Mesendoderm (in vitro differentiated cells): ENCODE measurements at regions not wholly inside any gene's neighbourhood (a gene's known extent, or its start where the extent isn't known, plus 50 kb on each side); places are given as distances from the start of the nearest gene placed in this dataset.

Experiments used
- DNase-seq: peaks from one replicate; pipeline ENCODE4 v3.0.0; 2013
- H2AK5ac ChIP-seq: 2 replicates; pipeline ENCODE4 v1.6.1; 2013; ENCODE audit warnings: low read length, inconsistent platforms
- H2BK120ac ChIP-seq: 2 replicates; pipeline ENCODE4 v1.6.1; 2013; ENCODE audit warnings: low read depth, mild to moderate bottlenecking, low read length, moderate library complexity, mixed read lengths
- H2BK15ac ChIP-seq: replicated peaks from 2 replicates; pipeline ENCODE4 v1.6.1; 2013; ENCODE audit warnings: low read depth, mild to moderate bottlenecking, moderate library complexity
- H2BK5ac ChIP-seq: 2 replicates; pipeline ENCODE4 v1.6.1; 2013; ENCODE audit warnings: low read length, inconsistent platforms
- H3K18ac ChIP-seq: 2 replicates; pipeline ENCODE4 v1.6.1; 2013; ENCODE audit warnings: mild to moderate bottlenecking, low read length, mixed read lengths
- H3K23ac ChIP-seq: one replicate; pipeline ENCODE4 v1.6.1; 2013; ENCODE audit warnings: low read length
- H3K27ac ChIP-seq: 2 replicates; pipeline ENCODE4 v1.5.1; 2013; ENCODE audit warnings: low read depth, mild to moderate bottlenecking, inconsistent platforms, low read length, moderate library complexity
- H3K27me3 ChIP-seq: 2 replicates; pipeline ENCODE4 v1.6.1; 2013; ENCODE audit warnings: low read length, control low read depth, mild to moderate bottlenecking, inconsistent platforms; ENCODE audit not compliant: insufficient read depth, poor library complexity
- H3K36me3 ChIP-seq: 2 replicates; pipeline ENCODE4 v1.6.1; 2013; ENCODE audit warnings: low read length, inconsistent platforms; ENCODE audit not compliant: control insufficient read depth, insufficient read depth
- H3K4ac ChIP-seq: one replicate; pipeline ENCODE4 v1.6.1; 2013; ENCODE audit warnings: low read depth, mild to moderate bottlenecking, low read length, moderate library complexity
- H3K4me1 ChIP-seq: 2 replicates; pipeline ENCODE4 v1.6.1; 2013; ENCODE audit warnings: low read depth, low read length, inconsistent platforms; ENCODE audit not compliant: control insufficient read depth
- H3K4me2 ChIP-seq: 2 replicates; pipeline ENCODE4 v1.6.1; 2013; ENCODE audit warnings: low read length
- H3K4me3 ChIP-seq: 2 replicates; pipeline ENCODE4 v1.5.1; 2013; ENCODE audit warnings: mild to moderate bottlenecking, low read length
- H3K56ac ChIP-seq: one replicate; pipeline ENCODE4 v1.6.1; 2013; ENCODE audit warnings: low read length
- H3K79me1 ChIP-seq: 2 replicates; pipeline ENCODE4 v1.6.1; 2013; ENCODE audit warnings: low read length, inconsistent platforms
- H3K79me2 ChIP-seq: 2 replicates; pipeline ENCODE4 v1.6.1; 2013; ENCODE audit warnings: mild to moderate bottlenecking, low read length; ENCODE audit not compliant: control insufficient read depth, insufficient read depth
- H3K9ac ChIP-seq: 2 replicates; pipeline ENCODE4 v1.6.1; 2013; ENCODE audit warnings: low read length, inconsistent platforms
- H4K5ac ChIP-seq: one replicate; pipeline ENCODE4 v1.6.1; 2013; ENCODE audit warnings: low read length
- H4K8ac ChIP-seq: one replicate; pipeline ENCODE4 v1.6.1; 2013; ENCODE audit warnings: low read depth, mild to moderate bottlenecking, control low read depth, low read length, moderate library complexity
- WGBS: extraction: QIAGEN DNeasy Blood & Tissue Kit; methylation state at CpG from one replicate; pipeline ENCODE4 v1.1.7; 2013; ENCODE audit warnings: low lambda C conversion rate, missing lambda C conversion rate; ENCODE audit not compliant: insufficient coverage; ENCODE audit errors: extremely low coverage; 5-methylcytosine and 5-hydroxymethylcytosine counted together

DNA sequence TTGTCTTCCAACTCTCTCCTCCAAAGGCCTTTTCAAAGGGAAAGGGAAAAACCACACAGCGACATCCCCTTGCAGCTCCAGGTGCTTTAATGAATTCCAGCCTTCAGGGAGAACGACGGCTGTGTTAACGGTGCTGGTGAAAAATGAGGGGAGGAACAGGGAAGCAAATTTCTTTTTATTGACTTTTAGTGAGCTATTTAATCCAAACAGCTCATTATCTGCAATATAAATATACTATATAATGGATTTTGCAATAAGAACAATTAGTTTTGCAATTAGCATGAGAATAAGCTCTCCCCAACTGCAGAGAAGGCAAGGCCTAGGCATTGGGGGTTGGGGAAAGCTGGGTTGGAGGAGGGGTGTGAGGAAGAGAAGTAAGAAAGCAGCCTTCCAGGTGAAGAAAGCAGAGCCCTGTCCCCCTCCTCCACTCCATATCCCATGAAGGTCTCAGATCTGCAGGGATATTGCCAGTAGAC, 159.0 kb upstream of the ZC3H12A start:
- H3K27me3 ChIP-seq, result no peaks in the 10 kb centered on the region
- peaks cover 12% of the 10 kb centered on the region for H3K4me1 ChIP-seq

GRCh38 chr1:37317870-37318467, 156.4 kb upstream of the ZC3H12A start:
- peaks cover 12% of the 10 kb centered on the region for H3K4me1 ChIP-seq
- DNase-seq, result peak; percentile 26
- no peaks in the 10 kb centered on the region for H3K27me3 ChIP-seq
- no peak overlapping the region for H3K4ac ChIP-seq
- H2BK120ac ChIP-seq, result no peak overlapping the region
- H3K79me1 ChIP-seq, result no peaks in the 10 kb centered on the region
- no peak overlapping the region for H3K23ac ChIP-seq
- no peak overlapping the region for H2BK15ac ChIP-seq
- no peaks in the 10 kb centered on the region for H3K79me2 ChIP-seq
- WGBS, result no CpG with 5 or more reads among the region's 35 CpGs
- H4K5ac ChIP-seq, result no peak overlapping the region
- no peak overlapping the region for H3K27ac ChIP-seq
- peak overlapping the region; percentile 51 for H3K56ac ChIP-seq
- H3K18ac ChIP-seq, result no peak overlapping the region
- no peak overlapping the region for H4K8ac ChIP-seq
- no peak overlapping the region for H2BK5ac ChIP-seq
- no peaks in the 10 kb centered on the region for H3K36me3 ChIP-seq
- peak overlapping the region; percentile 33 for H3K4me2 ChIP-seq
- no peak overlapping the region for H3K9ac ChIP-seq
- no peak overlapping the region for H3K4me3 ChIP-seq
- H2AK5ac ChIP-seq, result no peak overlapping the region

More for the DNA sequence above, 159.0 kb upstream of the ZC3H12A start:
- H3K79me2 ChIP-seq, result no peaks in the 10 kb centered on the region
- H2BK15ac ChIP-seq, result no peak overlapping the region
- H2BK5ac ChIP-seq, result no peak overlapping the region
- no peak overlapping the region for H4K8ac ChIP-seq
- H3K79me1 ChIP-seq, result no peaks in the 10 kb centered on the region
- H4K5ac ChIP-seq, result no peak overlapping the region
- H3K36me3 ChIP-seq, result no peaks in the 10 kb centered on the region
- no peak overlapping the region for H3K4me3 ChIP-seq
- H3K27ac ChIP-seq, result no peak overlapping the region
- no CpG with 5 or more reads among the region's 4 CpGs for WGBS
- no peak overlapping the region for H2BK120ac ChIP-seq
- DNase-seq, result peak; percentile 59
- no peak overlapping the region for H3K23ac ChIP-seq
- H3K4me2 ChIP-seq, result no peak overlapping the region
- H3K4ac ChIP-seq, result no peak overlapping the region
- no peak overlapping the region for H2AK5ac ChIP-seq
- H3K9ac ChIP-seq, result no peak overlapping the region
- H3K18ac ChIP-seq, result no peak overlapping the region
- H3K56ac ChIP-seq, result no peak overlapping the region

DNA sequence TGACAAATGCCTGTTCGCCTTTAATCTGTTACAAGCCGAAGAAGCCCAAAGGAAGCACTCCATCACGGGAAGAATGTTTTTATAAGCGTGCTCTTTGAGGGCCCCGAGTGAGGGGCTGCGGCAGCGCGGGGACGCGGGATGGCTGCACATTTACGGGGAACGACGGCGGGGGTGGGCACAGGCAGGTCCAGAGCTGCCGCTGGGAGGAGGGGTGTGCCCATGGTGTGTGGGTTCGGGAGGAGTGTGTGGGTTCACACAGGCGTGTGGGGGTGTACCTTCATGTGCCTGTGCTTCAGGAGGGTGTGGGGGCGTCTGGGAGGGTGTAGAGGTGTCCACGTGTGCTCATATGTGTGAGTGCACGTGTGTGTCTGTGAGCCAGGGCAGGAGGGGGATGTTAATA, 155.9 kb upstream of the ZC3H12A start:
- Histone ChIP-seq H3K4me3 (no peak overlapping the region), H2AK5ac (no peak overlapping the region), H3K4ac (no peak overlapping the region), H3K9ac (no peak overlapping the region), H3K18ac (no peak overlapping the region), H3K27ac (no peak overlapping the region), H2BK5ac (no peak overlapping the region), H3K23ac (no peak overlapping the region), H3K79me2 (no peaks in the 10 kb centered on the region), H2BK15ac (no peak overlapping the region), H4K5ac (no peak overlapping the region), H3K27me3 (no peaks in the 10 kb centered on the region), H3K56ac (peak overlapping the region; percentile 11), H3K4me2 (no peak overlapping the region), H4K8ac (no peak overlapping the region), H2BK120ac (no peak overlapping the region), H3K79me1 (no peaks in the 10 kb centered on the region), H3K4me1 (peaks cover 12% of the 10 kb centered on the region), H3K36me3 (no peaks in the 10 kb centered on the region)
- no peak for DNase-seq
- WGBS, result no CpG with 5 or more reads among the region's 20 CpGs

GRCh38 chr1:37319284-37319683, 155.1 kb upstream of the ZC3H12A start:
- H3K4me1 ChIP-seq, result peaks cover 8% of the 10 kb centered on the region
- no peak overlapping the region for H3K4me3 ChIP-seq
- H3K4ac ChIP-seq, result no peak overlapping the region

GRCh38 chr1:37323486-37324377, 150.6 kb upstream of the ZC3H12A start:
- H3K27me3 ChIP-seq, result no peaks in the 10 kb centered on the region
- H4K5ac ChIP-seq, result no peak overlapping the region
- no peaks in the 10 kb centered on the region for H3K79me2 ChIP-seq
- no peak overlapping the region for H3K4me3 ChIP-seq
- H3K23ac ChIP-seq, result no peak overlapping the region
- H4K8ac ChIP-seq, result no peak overlapping the region
- H2BK120ac ChIP-seq, result no peak overlapping the region
- H3K36me3 ChIP-seq, result no peaks in the 10 kb centered on the region
- no peak overlapping the region for H2BK15ac ChIP-seq
- peak; percentile 84 for DNase-seq
- H3K4me1 ChIP-seq, result no peaks in the 10 kb centered on the region
- H2BK5ac ChIP-seq, result no peak overlapping the region
- peak overlapping the region; percentile 30 for H3K56ac ChIP-seq
- H2AK5ac ChIP-seq, result no peak overlapping the region
- H3K4me2 ChIP-seq, result no peak overlapping the region
- H3K18ac ChIP-seq, result no peak overlapping the region
- H3K79me1 ChIP-seq, result no peaks in the 10 kb centered on the region
- no peak overlapping the region for H3K9ac ChIP-seq
- H3K4ac ChIP-seq, result no peak overlapping the region
- no peak overlapping the region for H3K27ac ChIP-seq
- WGBS, result no CpG with 5 or more reads among the region's 19 CpGs

More at GRCh38 chr1:37319284-37319683, 155.1 kb upstream of the ZC3H12A start:
- no peak overlapping the region for H3K18ac ChIP-seq
- no peak overlapping the region for H2AK5ac ChIP-seq
- H3K56ac ChIP-seq, result no peak overlapping the region
- H3K79me2 ChIP-seq, result no peaks in the 10 kb centered on the region
- H4K5ac ChIP-seq, result no peak overlapping the region
- no peaks in the 10 kb centered on the region for H3K79me1 ChIP-seq
- no peak overlapping the region for H3K27ac ChIP-seq
- H3K36me3 ChIP-seq, result no peaks in the 10 kb centered on the region
- H4K8ac ChIP-seq, result no peak overlapping the region
- H3K23ac ChIP-seq, result no peak overlapping the region
- H3K9ac ChIP-seq, result no peak overlapping the region
- no peak overlapping the region for H2BK120ac ChIP-seq
- H3K4me2 ChIP-seq, result no peak overlapping the region
- H2BK15ac ChIP-seq, result no peak overlapping the region
- DNase-seq, result no peak
- no peaks in the 10 kb centered on the region for H3K27me3 ChIP-seq
- WGBS, result no CpG with 5 or more reads among the region's 5 CpGs
- no peak overlapping the region for H2BK5ac ChIP-seq
